BLaER1 treated with 17β-estradiol and CSF1 and Interleukin-3, amounts not matched to agents 10 nM and 100 nM (cell line): ENCODE measurements at regions not wholly inside any gene's neighbourhood (a gene's known extent, or its start where the extent isn't known, plus 50 kb on each side); places are given as distances from the start of the nearest gene placed in this dataset.

Experiments used
- H3K27ac ChIP-seq, 11 experiments: shearing (Covaris generic); formaldehyde crosslinking; 2 replicates each; pipeline ENCODE4 v1.8.1; 2022
- H3K27me3 ChIP-seq, 11 experiments: shearing (Covaris generic); formaldehyde crosslinking; 2 replicates each; pipeline ENCODE4 v1.8.1; 2022
- H3K36me3 ChIP-seq, 11 experiments: shearing (Covaris generic); formaldehyde crosslinking; 2 replicates each; pipeline ENCODE4 v1.8.1; 2022
- H3K4me1 ChIP-seq, 10 experiments: shearing (Covaris generic); formaldehyde crosslinking; 2 replicates each; pipeline ENCODE4 v1.8.1; 2022
- H3K4me2 ChIP-seq, 11 experiments: shearing (Covaris generic); formaldehyde crosslinking; 2 replicates each; pipeline ENCODE4 v1.8.1; 2022
- H3K4me3 ChIP-seq, 10 experiments: shearing (Covaris generic); formaldehyde crosslinking; 2 replicates each; pipeline ENCODE4 v1.8.1; 2022
- H3K9ac ChIP-seq, 11 experiments: shearing (Covaris generic); formaldehyde crosslinking; 2 replicates each; pipeline ENCODE4 v1.8.1; 2022
- H3K9me3 ChIP-seq, 11 experiments: shearing (Covaris generic); formaldehyde crosslinking; replicated peaks in 1 of 11; 2 replicates each; pipeline ENCODE4 v1.8.1; 2022
- H4K20me1 ChIP-seq, 11 experiments: shearing (Covaris generic); formaldehyde crosslinking; 2 replicates each; pipeline ENCODE4 v1.8.1; 2022
- Cebpa-rat ChIP-seq, 11 experiments: shearing (Covaris generic); IDR thresholded peaks; 2 replicates each; pipeline ENCODE4 v1.8.1; 2022

DNA sequence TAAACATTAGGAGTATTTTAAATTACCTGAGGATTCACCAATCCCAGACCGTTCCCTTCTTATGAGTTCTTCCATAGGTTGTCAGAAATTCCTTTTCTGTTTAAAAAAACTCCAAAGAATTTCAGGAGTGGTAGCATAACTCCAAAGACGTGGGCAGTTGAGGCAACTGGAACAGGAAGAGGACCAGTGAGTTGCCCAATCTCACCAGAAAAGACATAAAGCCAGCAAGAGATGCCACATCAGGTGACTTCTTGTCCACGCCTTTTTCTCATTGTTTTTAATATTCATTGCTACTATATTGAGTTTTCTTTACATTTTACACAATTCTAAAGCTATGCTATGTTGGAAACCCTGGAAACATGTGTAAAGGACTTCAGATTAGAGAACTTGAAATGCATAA lies 88.1 kb upstream of the JAK1 start:
- peaks cover 0 to 91% (median 0%) of the 10 kb centered on the region in 11 experiments; a peak in 8 of 22 replicates for H4K20me1 ChIP-seq
- H3K36me3 ChIP-seq, result peaks cover 8 to 47% (median 34%) of the 10 kb centered on the region in 11 experiments; a peak in 21 of 22 replicates
- H3K4me2 ChIP-seq, result peak overlapping the region in 4 of 11 experiments; percentile 10 to 73 (median 59); a peak in 4 of 22 replicates
- no peaks in the 10 kb centered on the region for H3K9me3 ChIP-seq
- TF ChIP-seq Cebpa-rat (IDR thresholded peaks at IDR 0.05), result no peak
- H3K27ac ChIP-seq, result no peak overlapping the region
- no peak overlapping the region for H3K9ac ChIP-seq
- H3K27me3 ChIP-seq, result no peaks in the 10 kb centered on the region
- H3K4me3 ChIP-seq, result no peak overlapping the region
- peaks cover 0 to 30% (median 7%) of the 10 kb centered on the region in 10 experiments; a peak in 13 of 20 replicates for H3K4me1 ChIP-seq

DNA sequence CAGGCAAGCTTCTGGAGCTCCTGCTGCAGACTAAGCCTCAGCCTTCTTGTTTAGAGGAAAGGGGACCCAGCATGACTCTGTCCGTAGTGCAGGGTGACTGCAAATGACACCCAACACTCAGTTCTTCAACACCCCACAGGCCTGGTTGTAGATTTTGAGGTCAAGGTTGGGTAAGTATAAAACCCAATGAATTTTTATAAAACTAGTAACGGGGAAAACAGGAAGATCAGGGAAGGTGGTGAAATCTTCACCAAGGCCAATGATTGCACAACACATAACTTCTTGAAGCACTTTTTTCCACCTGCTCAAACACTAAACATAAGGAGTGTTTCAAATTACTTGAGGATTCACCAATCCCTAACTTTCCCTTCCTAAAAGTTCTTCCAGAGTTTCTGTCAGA lies 89.4 kb upstream of the JAK1 start:
- Histone ChIP-seq H3K27me3 (no peaks in the 10 kb centered on the region), H3K4me2 (peak overlapping the region in 7 of 11 experiments; percentile 6 to 73 (median 49); a peak in 12 of 22 replicates), H3K9ac (no peak overlapping the region), H3K4me3 (no peak overlapping the region), H3K36me3 (peaks cover 8 to 47% (median 34%) of the 10 kb centered on the region in 11 experiments; a peak in 21 of 22 replicates), H3K27ac (peak overlapping the region in 1 of 11 experiments; percentile 28; a peak in 1 of 22 replicates), H3K9me3 (no peaks in the 10 kb centered on the region), H3K4me1 (peaks cover 0 to 36% (median 6%) of the 10 kb centered on the region in 10 experiments; a peak in 10 of 20 replicates), H4K20me1 (peaks cover 0 to 91% (median 2%) of the 10 kb centered on the region in 11 experiments; a peak in 8 of 22 replicates)
- TF ChIP-seq Cebpa-rat (IDR thresholded peaks at IDR 0.05), result peak in 3 of 11 experiments; percentile 47 to 56 (median 49); a peak in 2 of 22 replicates

DNA sequence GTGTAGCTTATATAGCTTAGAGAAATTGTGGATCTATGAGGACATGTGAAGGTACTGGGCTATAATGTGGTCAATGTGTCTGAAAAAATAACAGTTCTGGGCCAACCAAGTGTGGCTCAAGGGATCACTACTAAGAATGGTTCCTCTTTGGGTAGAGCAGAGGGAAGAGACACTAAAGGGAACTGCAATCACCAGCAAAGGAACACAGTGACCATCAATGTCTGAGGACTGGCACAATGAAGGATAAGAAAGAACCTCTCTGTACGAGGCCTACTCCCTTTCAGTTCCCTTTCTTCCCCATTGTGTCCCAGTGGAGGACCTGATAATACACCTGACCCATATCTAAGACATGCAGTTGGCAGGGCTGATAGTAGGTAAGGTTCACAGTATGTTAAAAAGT lies 89.9 kb upstream of the JAK1 start:
- Histone ChIP-seq H3K4me2 (peak overlapping the region in 7 of 11 experiments; percentile 6 to 73 (median 49); a peak in 9 of 22 replicates), H4K20me1 (peaks cover 0 to 91% (median 7%) of the 10 kb centered on the region in 11 experiments; a peak in 12 of 22 replicates), H3K4me1 (peaks cover 0 to 36% (median 6%) of the 10 kb centered on the region in 10 experiments; a peak in 10 of 20 replicates), H3K36me3 (peaks cover 8 to 47% (median 34%) of the 10 kb centered on the region in 11 experiments; a peak in 21 of 22 replicates), H3K27me3 (no peaks in the 10 kb centered on the region), H3K9me3 (no peaks in the 10 kb centered on the region), H3K4me3 (no peak overlapping the region), H3K9ac (no peak overlapping the region), H3K27ac (peak overlapping the region in 1 of 11 experiments; percentile 28; a peak in 1 of 22 replicates)
- no peak for TF ChIP-seq Cebpa-rat (IDR thresholded peaks at IDR 0.05)

DNA sequence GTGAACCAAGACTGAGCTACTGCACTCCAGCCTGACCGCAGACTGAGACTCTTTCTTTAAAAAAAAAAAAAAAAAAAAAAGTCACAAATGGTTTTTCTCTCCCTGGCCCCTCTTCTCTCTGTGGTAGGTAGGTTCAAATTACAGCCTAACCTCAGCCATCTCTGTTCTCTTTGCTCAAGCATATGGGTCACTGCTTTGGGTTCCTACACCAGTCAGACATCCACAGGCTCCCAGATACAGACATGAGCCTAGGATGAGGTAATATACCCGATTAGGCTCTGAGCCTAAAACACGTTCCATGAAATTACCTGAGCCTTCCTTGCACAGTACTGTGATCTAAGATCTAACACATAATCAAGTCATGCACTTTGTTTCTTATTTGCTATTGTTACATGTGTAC lies 90.5 kb upstream of the JAK1 start:
- Histone ChIP-seq H3K27ac (no peak overlapping the region), H3K9me3 (no peaks in the 10 kb centered on the region), H3K4me1 (peaks cover 0 to 38% (median 6%) of the 10 kb centered on the region in 10 experiments; a peak in 10 of 20 replicates), H3K9ac (no peak overlapping the region), H3K4me2 (peak overlapping the region in 2 of 11 experiments; percentile 49 to 73; a peak in 3 of 22 replicates), H4K20me1 (peaks cover 0 to 91% (median 12%) of the 10 kb centered on the region in 11 experiments; a peak in 12 of 22 replicates), H3K36me3 (peaks cover 8 to 47% (median 34%) of the 10 kb centered on the region in 11 experiments; a peak in 21 of 22 replicates), H3K27me3 (no peaks in the 10 kb centered on the region), H3K4me3 (no peak overlapping the region)
- no peak for TF ChIP-seq Cebpa-rat (IDR thresholded peaks at IDR 0.05)

DNA sequence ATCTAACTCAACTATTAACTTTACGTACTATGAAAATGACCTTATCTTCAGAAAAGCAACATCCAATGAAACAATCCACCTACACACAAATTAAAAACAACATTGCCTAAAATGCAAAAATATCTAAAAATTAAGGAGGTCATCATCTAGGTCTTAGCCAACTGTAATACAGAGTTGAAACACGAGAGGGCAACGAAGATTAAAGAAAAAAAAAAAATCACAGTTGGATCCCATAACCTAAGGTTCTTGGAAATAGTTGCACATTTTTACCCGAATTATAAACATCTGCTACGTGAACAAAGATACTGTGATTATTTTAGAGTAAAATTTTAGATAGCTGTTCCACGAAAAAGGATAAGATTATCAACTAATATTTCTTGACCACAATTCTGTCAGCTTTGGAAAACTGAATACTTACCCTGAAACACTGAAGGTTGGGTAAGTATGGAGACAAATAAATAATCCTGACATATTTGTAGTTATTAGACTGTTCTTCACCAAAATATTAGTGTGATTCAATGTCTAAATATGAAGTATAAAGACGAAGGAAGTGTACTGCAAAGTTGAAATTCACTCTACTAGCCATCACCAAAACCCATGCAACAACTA lies 88.0 kb upstream of the AK4 start:
- Histone ChIP-seq H3K4me3 (no peak overlapping the region), H3K9me3 (no peaks in the 10 kb centered on the region), H4K20me1 (peaks cover 3 to 99% (median 38%) of the 10 kb centered on the region in 11 experiments; a peak in 14 of 22 replicates), H3K4me2 (no peak overlapping the region), H3K27me3 (no peaks in the 10 kb centered on the region), H3K4me1 (peaks cover 5 to 45% (median 12%) of the 10 kb centered on the region in 10 experiments), H3K9ac (no peak overlapping the region), H3K27ac (no peak overlapping the region), H3K36me3 (peaks cover 8 to 37% (median 31%) of the 10 kb centered on the region in 11 experiments; a peak in 21 of 22 replicates)
- no peak for TF ChIP-seq Cebpa-rat (IDR thresholded peaks at IDR 0.05)

DNA sequence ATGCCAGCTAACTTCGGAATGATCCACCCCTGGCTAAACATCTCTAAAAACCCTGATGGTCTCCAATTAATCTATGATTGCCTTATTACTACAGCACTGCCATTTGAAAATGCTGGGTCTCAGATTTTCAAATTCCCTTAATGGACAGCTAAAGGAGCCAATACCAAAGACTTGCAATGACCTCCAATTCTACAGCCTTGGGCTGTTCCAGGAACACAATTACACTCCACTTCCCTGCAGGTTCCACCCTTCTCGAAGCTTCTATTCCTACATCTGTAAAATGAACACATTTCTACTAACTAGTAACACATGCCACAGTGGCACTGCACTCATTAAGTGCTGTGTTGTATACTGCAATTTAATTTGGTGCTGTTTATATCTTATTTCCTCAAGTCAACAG lies 85.7 kb upstream of the AK4 start:
- H3K27me3 ChIP-seq, result no peaks in the 10 kb centered on the region
- H3K27ac ChIP-seq, result no peak overlapping the region
- H3K9ac ChIP-seq, result peak overlapping the region in 1 of 11 experiments; percentile 12; a peak in 1 of 22 replicates
- no peaks in the 10 kb centered on the region for H3K9me3 ChIP-seq
- H4K20me1 ChIP-seq, result peaks cover 12 to 88% (median 49%) of the 10 kb centered on the region in 11 experiments; a peak in 15 of 22 replicates
- H3K4me2 ChIP-seq, result peak overlapping the region in 1 of 11 experiments; percentile 3; a peak in 1 of 22 replicates
- H3K36me3 ChIP-seq, result peaks cover 5 to 14% (median 12%) of the 10 kb centered on the region in 11 experiments; a peak in 18 of 22 replicates
- no peak overlapping the region for H3K4me3 ChIP-seq
- H3K4me1 ChIP-seq, result peaks cover 16 to 33% (median 20%) of the 10 kb centered on the region in 10 experiments
- no peak for TF ChIP-seq Cebpa-rat (IDR thresholded peaks at IDR 0.05)

DNA sequence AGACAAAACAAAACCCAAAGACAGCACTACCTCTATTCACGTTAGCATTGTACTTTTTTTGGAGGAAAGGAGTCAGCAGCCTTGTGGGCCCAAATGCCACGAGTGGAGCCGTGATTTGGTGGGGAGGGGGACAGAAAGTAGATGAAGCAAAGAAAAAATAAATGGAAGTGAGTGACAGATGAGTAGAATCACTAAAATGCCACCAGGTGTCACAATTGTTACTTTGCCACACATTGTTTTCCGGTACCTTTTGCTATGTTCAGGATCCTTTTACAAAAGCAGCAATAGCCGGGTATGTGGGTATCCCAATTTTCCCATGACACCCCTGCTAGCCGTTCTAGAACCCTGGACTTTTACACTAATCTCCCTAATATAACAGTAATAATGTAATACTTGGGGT lies 85.0 kb upstream of the AK4 start:
- Histone ChIP-seq H3K9me3 (no peaks in the 10 kb centered on the region), H3K27me3 (no peaks in the 10 kb centered on the region), H3K4me2 (peak overlapping the region in 1 of 11 experiments; percentile 3; a peak in 1 of 22 replicates)

DNA sequence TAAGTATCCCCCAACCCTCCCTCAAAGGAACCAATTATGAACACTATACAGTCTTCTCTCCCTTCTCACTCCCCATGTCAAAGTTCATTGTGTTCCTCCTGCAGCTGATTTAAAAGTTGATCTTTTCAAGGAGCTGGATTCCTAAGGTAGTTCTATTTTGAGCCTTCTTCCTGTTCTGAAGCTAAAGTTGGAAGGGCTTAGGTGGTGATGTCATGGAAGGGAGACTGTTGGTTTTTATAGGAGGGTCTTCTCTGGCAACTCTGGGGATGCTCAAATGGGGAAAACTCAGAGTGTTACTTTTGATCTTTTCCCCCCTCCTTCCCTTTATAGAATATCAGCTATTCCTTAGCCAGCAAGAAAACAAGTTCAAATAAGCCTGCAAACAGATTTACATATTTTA lies 83.0 kb upstream of the AK4 start:
- H3K4me1 ChIP-seq, result peaks cover 26 to 44% (median 33%) of the 10 kb centered on the region in 10 experiments
- no peak for TF ChIP-seq Cebpa-rat (IDR thresholded peaks at IDR 0.05)
- peak overlapping the region in 4 of 11 experiments; percentile 13 to 98 (median 94); a peak in 4 of 22 replicates for H3K9ac ChIP-seq
- peak overlapping the region in 1 of 10 experiments; percentile 82; a peak in 2 of 20 replicates for H3K4me3 ChIP-seq
- H3K27me3 ChIP-seq, result no peaks in the 10 kb centered on the region
- H4K20me1 ChIP-seq, result peaks cover 12 to 62% (median 49%) of the 10 kb centered on the region in 11 experiments; a peak in 14 of 22 replicates
- H3K27ac ChIP-seq, result no peak overlapping the region
- peak overlapping the region; percentile 77 to 95 (median 92); a peak in 21 of 22 replicates for H3K4me2 ChIP-seq
- H3K36me3 ChIP-seq, result no peaks in the 10 kb centered on the region
- no peaks in the 10 kb centered on the region for H3K9me3 ChIP-seq

More for the DNA sequence above, 85.0 kb upstream of the AK4 start:
- peak overlapping the region in 1 of 11 experiments; percentile 12; a peak in 1 of 22 replicates for H3K9ac ChIP-seq
- TF ChIP-seq Cebpa-rat (IDR thresholded peaks at IDR 0.05), result no peak
- no peak overlapping the region for H3K4me3 ChIP-seq
- H3K27ac ChIP-seq, result no peak overlapping the region
- H4K20me1 ChIP-seq, result peaks cover 12 to 82% (median 49%) of the 10 kb centered on the region in 11 experiments; a peak in 15 of 22 replicates
- H3K4me1 ChIP-seq, result peaks cover 16 to 33% (median 20%) of the 10 kb centered on the region in 10 experiments
- H3K36me3 ChIP-seq, result peaks cover 0 to 7% (median 6%) of the 10 kb centered on the region in 11 experiments; a peak in 15 of 22 replicates
